ENCODE measurements at regions not wholly inside any gene's neighbourhood (a gene's known extent, or its start where the extent isn't known, plus 50 kb on each side); places are given as distances from the start of the nearest gene placed in this dataset.

GRCh38 chr5:28770307-28770706 is 1731.9 kb upstream of the CDH9 start:
- no peak for TF ChIP-seq ZNF565 (CRISPR knock-in tag; conservative IDR thresholded peaks at IDR 0.05; ENCODE audit: low read depth)
- TF ChIP-seq ARNTL (CRISPR knock-in tag; IDR thresholded peaks at IDR 0.05; ENCODE audit: borderline replicate concordance, low read depth) = no peak
- no peak for TF ChIP-seq POU6F1 (CRISPR knock-in tag; IDR thresholded peaks at IDR 0.05; ENCODE audit: borderline replicate concordance, low read depth)
- no peak for TF ChIP-seq RARB (CRISPR knock-in tag; IDR thresholded peaks at IDR 0.05)
- TF ChIP-seq TCF4 (CRISPR knock-in tag; IDR thresholded peaks at IDR 0.05; ENCODE audit: borderline replicate concordance) = no peak
- TF ChIP-seq, protein P1, sequence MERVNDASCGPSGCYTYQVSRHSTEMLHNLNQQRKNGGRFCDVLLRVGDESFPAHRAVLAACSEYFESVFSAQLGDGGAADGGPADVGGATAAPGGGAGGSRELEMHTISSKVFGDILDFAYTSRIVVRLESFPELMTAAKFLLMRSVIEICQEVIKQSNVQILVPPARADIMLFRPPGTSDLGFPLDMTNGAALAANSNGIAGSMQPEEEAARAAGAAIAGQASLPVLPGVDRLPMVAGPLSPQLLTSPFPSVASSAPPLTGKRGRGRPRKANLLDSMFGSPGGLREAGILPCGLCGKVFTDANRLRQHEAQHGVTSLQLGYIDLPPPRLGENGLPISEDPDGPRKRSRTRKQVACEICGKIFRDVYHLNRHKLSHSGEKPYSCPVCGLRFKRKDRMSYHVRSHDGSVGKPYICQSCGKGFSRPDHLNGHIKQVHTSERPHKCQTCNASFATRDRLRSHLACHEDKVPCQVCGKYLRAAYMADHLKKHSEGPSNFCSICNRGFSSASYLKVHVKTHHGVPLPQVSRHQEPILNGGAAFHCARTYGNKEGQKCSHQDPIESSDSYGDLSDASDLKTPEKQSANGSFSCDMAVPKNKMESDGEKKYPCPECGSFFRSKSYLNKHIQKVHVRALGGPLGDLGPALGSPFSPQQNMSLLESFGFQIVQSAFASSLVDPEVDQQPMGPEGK (CRISPR knock-in tag; IDR thresholded peaks at IDR 0.05; ENCODE audit: borderline replicate concordance) = no peak
- TF ChIP-seq ESRRG (CRISPR knock-in tag; IDR thresholded peaks at IDR 0.05) = no peak
- TF ChIP-seq TOX (CRISPR knock-in tag; IDR thresholded peaks at IDR 0.05; ENCODE audit: borderline replicate concordance) = no peak
- TF ChIP-seq ZNF70 (CRISPR knock-in tag; IDR thresholded peaks at IDR 0.05) = no peak
- no peak for TF ChIP-seq ZC3H10 (CRISPR knock-in tag; IDR thresholded peaks at IDR 0.05)
- no peak for TF ChIP-seq CSDC2 (CRISPR knock-in tag; IDR thresholded peaks at IDR 0.05)
- no peak for TF ChIP-seq ZFP30 (CRISPR knock-in tag; IDR thresholded peaks at IDR 0.05)
- no peak for TF ChIP-seq GLIS3 (CRISPR knock-in tag; IDR thresholded peaks at IDR 0.05)

Measured in SK-N-SH treated with all-trans-retinoic acid at 6 μM for 48 hours (cell line).